Chondrocyte (in vitro differentiated cells): ENCODE measurements at regions not wholly inside any gene's neighbourhood (a gene's known extent, or its start where the extent isn't known, plus 50 kb on each side); places are given as distances from the start of the nearest gene placed in this dataset.

Experiments
- DNase-seq: peaks from one replicate; pipeline ENCODE4 v3.0.0; 2021; ENCODE audit warnings: mixed read lengths, low spot score
- H3K27ac Mint-ChIP-seq: one replicate; pipeline ENCODE4 v1.8.0; 2021; ENCODE audit warnings: mild to moderate bottlenecking, moderate library complexity, mixed read lengths; ENCODE audit not compliant: unreplicated experiment
- H3K27me3 Mint-ChIP-seq: 2 replicates; pipeline ENCODE4 v1.8.0; 2021; ENCODE audit warnings: low read depth, mixed read lengths
- H3K36me3 Mint-ChIP-seq: 2 replicates; pipeline ENCODE4 v1.8.0; 2021; ENCODE audit warnings: low read depth, mixed read lengths
- H3K4me1 Mint-ChIP-seq: 2 replicates; pipeline ENCODE4 v1.8.0; 2021; ENCODE audit warnings: low read depth, mild to moderate bottlenecking, mixed read lengths
- H3K4me3 Mint-ChIP-seq: one replicate; pipeline ENCODE4 v1.8.0; 2021; ENCODE audit warnings: mild to moderate bottlenecking, moderate library complexity, mixed read lengths; ENCODE audit not compliant: unreplicated experiment
- H3K9me3 Mint-ChIP-seq: 2 replicates; pipeline ENCODE4 v1.8.0; 2021; ENCODE audit warnings: low read depth, mixed read lengths
- CTCF ChIP-seq: fragments of 200-600 bp; sonication (generic); IDR thresholded peaks from 2 replicates; pipeline ENCODE4 v1.5.0; 2021; ENCODE audit warnings: antibody characterized with exemption, mild to moderate bottlenecking, moderate library complexity

DNA sequence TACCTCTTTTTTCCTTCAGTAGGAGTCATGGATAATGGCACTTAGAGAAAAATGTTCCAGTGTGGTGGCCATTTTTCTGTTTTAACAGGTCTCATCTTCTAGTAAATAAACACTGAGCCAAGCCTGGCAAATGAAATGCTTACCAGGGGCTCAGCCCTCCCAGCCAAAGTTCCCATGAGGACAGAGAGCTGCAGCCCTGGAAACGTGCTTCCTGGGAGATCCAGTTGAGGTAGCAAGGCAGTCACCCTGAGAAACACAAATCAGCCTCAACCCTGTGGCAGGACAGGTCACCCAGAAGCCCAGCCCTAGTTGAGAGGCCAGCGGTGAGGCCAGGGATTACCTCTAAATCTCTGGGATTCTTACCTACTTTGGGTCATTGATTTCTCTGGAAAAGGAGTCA, 140.1 kb downstream of the LNPK start:
- DNase-seq: no peak
- Mint-ChIP-seq H3K36me3 (peaks cover 1% of the 10 kb centered on the region), H3K27ac (no peak overlapping the region), H3K4me3 (no peak overlapping the region), H3K4me1 (peaks cover under 1% of the 10 kb centered on the region), H3K27me3 (peaks cover 16% of the 10 kb centered on the region), H3K9me3 (no peaks in the 10 kb centered on the region)
- no peak for TF ChIP-seq CTCF

DNA sequence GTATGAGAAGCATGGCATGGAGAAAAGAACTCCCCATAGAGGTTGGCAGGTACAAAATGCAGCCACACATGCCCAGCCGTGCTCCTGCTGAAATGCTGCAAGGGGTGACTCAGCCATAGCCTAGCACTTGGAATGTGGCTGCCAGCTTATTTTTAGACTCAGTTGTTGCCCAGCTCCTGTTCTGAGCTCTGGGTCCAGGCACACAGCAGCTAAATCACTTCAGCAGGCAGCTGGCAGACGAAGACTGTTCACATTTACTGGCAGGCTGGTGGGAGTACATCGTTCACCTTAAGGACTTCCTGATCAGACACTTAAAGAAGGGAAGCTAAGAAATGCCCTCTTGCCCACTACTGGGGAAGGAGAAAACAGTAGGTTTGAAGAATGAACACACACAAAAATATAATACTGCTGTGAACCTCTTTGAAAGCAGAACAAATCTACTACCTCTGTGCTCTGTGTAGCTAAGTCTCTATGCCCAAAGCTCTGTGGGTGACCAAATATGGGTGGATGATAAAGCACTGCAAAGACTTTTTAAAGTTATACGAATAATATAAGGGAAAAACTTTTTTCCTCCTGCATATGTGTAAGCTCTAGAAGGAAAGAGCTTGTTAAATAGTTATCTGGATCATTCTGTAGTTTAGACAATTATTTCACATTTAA, 146.1 kb downstream of the LNPK start:
- DNase-seq: no peak
- peaks cover 19% of the 10 kb centered on the region for H3K4me1 Mint-ChIP-seq
- peaks cover under 1% of the 10 kb centered on the region for H3K27me3 Mint-ChIP-seq
- H3K36me3 Mint-ChIP-seq: no peaks in the 10 kb centered on the region
- H3K4me3 Mint-ChIP-seq: peak overlapping the region; percentile 33
- TF ChIP-seq CTCF: no peak
- H3K27ac Mint-ChIP-seq: peak overlapping the region; percentile 91
- H3K9me3 Mint-ChIP-seq: no peaks in the 10 kb centered on the region

- Mint-ChIP-seq H3K36me3 (no peaks in the 10 kb centered on the region), H3K4me3 (no peak overlapping the region)
Measured at GRCh38 chr2:175855236-175855635, 146.8 kb downstream of the LNPK start.

DNA sequence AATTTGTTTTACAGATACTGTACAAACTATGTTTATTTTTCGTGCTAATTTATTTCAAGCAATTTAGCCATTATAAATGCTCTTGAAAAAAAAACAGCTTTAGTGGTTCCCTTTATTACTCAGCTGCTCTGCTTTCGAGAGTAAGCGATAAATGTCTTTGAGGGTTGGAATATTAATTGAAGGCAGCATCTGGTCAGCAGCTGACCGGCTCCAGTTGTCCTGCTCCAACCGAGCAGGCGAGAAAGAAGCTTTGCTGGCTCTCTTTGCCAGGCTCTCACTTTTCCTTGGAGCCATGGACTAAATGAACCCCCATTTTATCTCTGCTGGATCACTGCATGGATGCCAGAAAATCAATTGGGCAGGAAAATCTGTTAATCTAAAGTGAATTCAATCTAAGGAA, 147.4 kb downstream of the LNPK start:
- Mint-ChIP-seq H3K36me3 (no peaks in the 10 kb centered on the region), H3K9me3 (no peaks in the 10 kb centered on the region), H3K27me3 (no peaks in the 10 kb centered on the region), H3K27ac (no peak overlapping the region), H3K4me1 (peaks cover 19% of the 10 kb centered on the region), H3K4me3 (no peak overlapping the region)
- DNase-seq: no peak
- TF ChIP-seq CTCF: no peak

More at GRCh38 chr2:175855236-175855635, 146.8 kb downstream of the LNPK start:
- no peak for TF ChIP-seq CTCF
- Mint-ChIP-seq H3K27ac (no peak overlapping the region), H3K27me3 (no peaks in the 10 kb centered on the region), H3K4me1 (peaks cover 19% of the 10 kb centered on the region), H3K9me3 (no peaks in the 10 kb centered on the region)
- DNase-seq: no peak

DNA sequence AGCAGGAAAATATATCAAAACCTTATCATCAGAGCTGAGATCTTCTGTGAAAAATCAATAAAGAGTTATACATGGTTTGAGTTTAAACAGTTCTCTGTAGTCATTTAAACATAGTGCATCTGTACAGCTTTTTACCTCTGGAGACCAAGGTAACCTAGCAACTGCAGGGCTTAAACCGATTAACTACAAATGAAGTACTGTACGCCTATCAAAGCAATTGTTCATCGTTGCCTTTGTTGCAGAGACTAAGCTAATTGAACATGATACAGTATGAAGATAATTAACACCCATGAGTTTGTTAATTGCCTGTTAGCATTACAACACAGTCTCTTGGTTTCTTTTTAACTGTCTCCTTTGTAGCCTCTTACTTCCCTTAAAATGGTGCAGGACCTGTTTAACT, 147.9 kb downstream of the LNPK start:
- no peaks in the 10 kb centered on the region for H3K36me3 Mint-ChIP-seq
- H3K4me3 Mint-ChIP-seq: no peak overlapping the region
- no peak for TF ChIP-seq CTCF
- no peaks in the 10 kb centered on the region for H3K27me3 Mint-ChIP-seq
- no peaks in the 10 kb centered on the region for H3K9me3 Mint-ChIP-seq
- H3K4me1 Mint-ChIP-seq: peaks cover 19% of the 10 kb centered on the region
- H3K27ac Mint-ChIP-seq: no peak overlapping the region
- DNase-seq: no peak
